ENCODE measurements at regions not wholly inside any gene's neighbourhood (a gene's known extent, or its start where the extent isn't known, plus 50 kb on each side); places are given as distances from the start of the nearest gene placed in this dataset.

DNA sequence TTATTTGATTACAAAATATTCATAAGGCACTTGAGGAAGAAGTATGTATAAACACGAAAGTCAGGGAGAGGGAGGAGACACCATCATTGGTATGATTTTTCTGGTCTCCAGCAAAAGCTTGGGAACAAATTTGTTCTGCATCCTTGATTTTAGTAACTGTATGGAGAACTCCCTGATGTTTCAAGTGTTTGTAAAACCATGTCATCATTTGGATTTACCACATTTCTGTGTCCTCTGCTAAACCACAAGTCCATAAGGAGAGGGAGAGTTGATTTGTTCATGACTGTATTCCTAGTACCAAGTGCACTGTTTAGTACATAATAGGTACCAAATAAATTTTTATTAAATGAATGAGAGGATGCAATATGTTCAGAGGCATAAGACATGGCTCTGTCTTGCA, 181.1 kb downstream of the BTG1 start:
- no peaks in the 10 kb centered on the region for H3K36me3 ChIP-seq
- H3K4me1 ChIP-seq: peaks cover 14% of the 10 kb centered on the region
- no peaks in the 10 kb centered on the region for H3K27me3 ChIP-seq (ENCODE audit: low read depth)
- no peak overlapping the region for H3K4me3 ChIP-seq
- no peak for TF ChIP-seq CTCF (IDR thresholded peaks at IDR 0.05; ENCODE audit: borderline replicate concordance)
- H3K27ac ChIP-seq (replicated peaks): no peak overlapping the region
- no peak for DNase-seq
- no peaks in the 10 kb centered on the region for H3K9me3 ChIP-seq (replicated peaks)
- intact Hi-C loops (cut with micrococcal nuclease): no loop called here

DNA sequence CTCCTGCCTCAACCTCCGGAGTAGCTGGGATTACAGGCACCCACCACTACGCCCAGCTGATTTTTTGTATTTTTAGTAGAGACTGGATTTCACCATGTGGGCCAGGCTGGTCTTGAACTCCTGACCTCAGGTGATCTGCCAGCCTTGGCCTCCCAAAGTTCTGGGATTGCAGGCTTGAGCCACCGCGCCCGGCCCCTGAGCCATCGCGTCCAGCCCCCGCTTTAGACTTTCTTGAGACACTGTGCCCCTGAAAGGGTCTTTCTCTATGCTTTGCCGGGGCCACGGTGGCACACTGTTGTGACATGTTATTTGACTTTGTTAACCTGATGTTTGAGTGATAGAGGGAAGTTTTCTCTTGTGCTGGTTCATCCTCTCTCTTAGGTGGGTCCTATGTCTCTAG, 186.4 kb downstream of the BTG1 start:
- TF ChIP-seq CTCF (IDR thresholded peaks at IDR 0.05; ENCODE audit: borderline replicate concordance): no peak
- no peak for DNase-seq
- intact Hi-C loops (cut with micrococcal nuclease): no loop called here
- H3K27ac ChIP-seq (replicated peaks): no peak overlapping the region
- H3K4me3 ChIP-seq: no peak overlapping the region
- H3K4me1 ChIP-seq: no peaks in the 10 kb centered on the region
- H3K36me3 ChIP-seq: no peaks in the 10 kb centered on the region
- H3K27me3 ChIP-seq (ENCODE audit: low read depth): no peaks in the 10 kb centered on the region
- peaks cover 16% of the 10 kb centered on the region for H3K9me3 ChIP-seq (replicated peaks)

DNA sequence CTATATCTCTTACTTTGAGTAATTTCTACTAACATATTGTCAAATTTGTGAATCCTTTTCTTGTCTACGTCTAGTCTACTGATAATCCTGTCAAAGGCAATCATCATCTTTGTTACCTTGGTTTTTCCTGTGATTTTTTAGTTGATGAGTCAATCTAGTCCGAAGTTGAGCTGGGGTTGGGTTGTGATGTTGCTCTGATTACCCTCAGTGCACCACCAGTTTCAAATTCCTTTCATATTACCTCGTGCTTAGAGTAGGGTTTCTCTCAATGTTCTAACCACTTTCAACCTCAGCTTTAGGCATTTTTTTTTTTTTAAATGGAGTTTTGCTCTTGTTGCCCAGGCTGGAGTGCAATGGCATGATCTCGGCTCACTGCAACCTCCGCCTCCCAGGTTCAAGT, 186.8 kb downstream of the BTG1 start:
- Histone ChIP-seq H3K4me3 (no peak overlapping the region), H3K9me3 (replicated peaks) (peaks cover 16% of the 10 kb centered on the region), H3K27me3 (ENCODE audit: low read depth) (no peaks in the 10 kb centered on the region), H3K36me3 (no peaks in the 10 kb centered on the region), H3K4me1 (no peaks in the 10 kb centered on the region), H3K27ac (replicated peaks) (no peak overlapping the region)
- no peak for DNase-seq
- TF ChIP-seq CTCF (IDR thresholded peaks at IDR 0.05; ENCODE audit: borderline replicate concordance): no peak
- intact Hi-C loops (cut with micrococcal nuclease): no loop called here

DNA sequence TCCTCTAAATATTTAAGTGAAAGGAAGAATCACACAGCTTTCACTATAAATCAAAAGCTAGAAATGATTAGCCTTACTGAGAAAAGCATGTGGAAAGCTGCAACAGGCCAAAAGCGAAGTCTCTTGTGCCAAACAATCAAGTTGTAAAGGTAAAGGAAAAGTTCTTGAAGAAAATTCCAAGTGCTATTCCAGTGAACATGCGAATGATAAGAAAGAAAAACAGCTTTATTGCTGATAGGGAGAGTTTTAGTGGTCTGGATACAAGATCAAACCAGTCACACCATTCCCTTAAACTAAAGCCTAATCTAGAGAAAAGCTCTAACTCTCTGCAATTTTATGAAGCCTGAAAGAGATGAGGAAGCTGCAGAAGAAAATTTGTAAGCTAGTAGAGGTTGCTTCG, 190.9 kb downstream of the BTG1 start:
- intact Hi-C loops (cut with micrococcal nuclease): no loop called here
- no peak for TF ChIP-seq CTCF (IDR thresholded peaks at IDR 0.05; ENCODE audit: borderline replicate concordance)
- H3K27ac ChIP-seq (replicated peaks): no peak overlapping the region
- DNase-seq: no peak
- peaks cover 16% of the 10 kb centered on the region for H3K9me3 ChIP-seq (replicated peaks)
- H3K4me1 ChIP-seq: no peaks in the 10 kb centered on the region
- H3K4me3 ChIP-seq: no peak overlapping the region
- no peaks in the 10 kb centered on the region for H3K27me3 ChIP-seq (ENCODE audit: low read depth)
- no peaks in the 10 kb centered on the region for H3K36me3 ChIP-seq

GRCh38 chr12:91954326-91954725, 191.3 kb downstream of the BTG1 start:
- no peak for TF ChIP-seq CTCF (IDR thresholded peaks at IDR 0.05; ENCODE audit: borderline replicate concordance)
- intact Hi-C loops (cut with micrococcal nuclease): no loop called here
- no peak for DNase-seq
- Histone ChIP-seq H3K9me3 (replicated peaks) (peaks cover 16% of the 10 kb centered on the region), H3K36me3 (no peaks in the 10 kb centered on the region), H3K4me1 (no peaks in the 10 kb centered on the region), H3K4me3 (no peak overlapping the region), H3K27me3 (ENCODE audit: low read depth) (no peaks in the 10 kb centered on the region), H3K27ac (replicated peaks) (no peak overlapping the region)

- intact Hi-C loops (cut with micrococcal nuclease): no loop called here
- peaks cover 16% of the 10 kb centered on the region for H3K9me3 ChIP-seq (replicated peaks)
- no peaks in the 10 kb centered on the region for H3K36me3 ChIP-seq
- no peaks in the 10 kb centered on the region for H3K27me3 ChIP-seq (ENCODE audit: low read depth)
- H3K4me1 ChIP-seq: no peaks in the 10 kb centered on the region
- no peak overlapping the region for H3K4me3 ChIP-seq
- DNase-seq: no peak
- H3K27ac ChIP-seq (replicated peaks): no peak overlapping the region
- no peak for TF ChIP-seq CTCF (IDR thresholded peaks at IDR 0.05; ENCODE audit: borderline replicate concordance)
These were observed 192.7 kb downstream of the BTG1 start for GRCh38 chr12:91952916-91953315.

Data from left ventricle myocardium inferior (tissue), 1 donor.